GM12865 (cell line): ENCODE measurements at regions not wholly inside any gene's neighbourhood (a gene's known extent, or its start where the extent isn't known, plus 50 kb on each side); places are given as distances from the start of the nearest gene placed in this dataset.

Experiments
- DNase-seq: peaks from one replicate; pipeline ENCODE4 v3.0.0; 2010; ENCODE audit warnings: low read depth
- H3K4me3 ChIP-seq: 2 replicates; pipeline ENCODE4 v1.5.1; 2011; ENCODE audit warnings: mild to moderate bottlenecking, low read depth, low read length, control low read depth
- CTCF ChIP-seq: IDR thresholded peaks from 2 replicates; pipeline ENCODE4 v1.5.1; 2011; ENCODE audit warnings: low read length, control low read depth, low read depth, inconsistent platforms; ENCODE audit not compliant: insufficient read depth; ENCODE audit errors: missing control alignments

- TF ChIP-seq CTCF: no peak
- DNase-seq: no peak
- no peak overlapping the region for H3K4me3 ChIP-seq
Observed at GRCh38 chr1:83017276-83017675, 981.7 kb downstream of the TTLL7 start.

DNA sequence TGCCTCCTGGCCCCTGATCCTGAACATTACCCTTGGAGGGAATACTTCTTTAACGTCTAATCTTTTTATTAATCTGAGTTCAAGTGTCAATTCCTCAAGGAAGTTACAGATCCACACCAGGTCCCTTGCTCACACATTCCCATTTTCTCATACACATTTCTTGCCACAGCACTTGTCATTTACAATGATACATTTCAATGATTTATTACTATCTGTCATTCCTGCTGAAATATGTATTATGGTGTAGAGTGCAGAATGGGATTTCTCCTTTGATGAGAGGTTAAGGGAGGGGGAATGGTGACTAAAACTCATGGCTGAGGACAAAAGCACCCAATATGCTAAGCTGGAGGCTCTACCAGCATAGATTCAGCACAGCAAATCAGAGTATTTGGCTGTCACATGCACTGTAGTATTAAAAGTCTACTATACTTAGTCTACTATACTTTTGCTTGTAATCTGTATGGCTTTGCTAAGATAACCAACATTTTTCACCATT, 982.5 kb downstream of the TTLL7 start:
- no peak for DNase-seq
- TF ChIP-seq CTCF: no peak
- H3K4me3 ChIP-seq: no peak overlapping the region

DNA sequence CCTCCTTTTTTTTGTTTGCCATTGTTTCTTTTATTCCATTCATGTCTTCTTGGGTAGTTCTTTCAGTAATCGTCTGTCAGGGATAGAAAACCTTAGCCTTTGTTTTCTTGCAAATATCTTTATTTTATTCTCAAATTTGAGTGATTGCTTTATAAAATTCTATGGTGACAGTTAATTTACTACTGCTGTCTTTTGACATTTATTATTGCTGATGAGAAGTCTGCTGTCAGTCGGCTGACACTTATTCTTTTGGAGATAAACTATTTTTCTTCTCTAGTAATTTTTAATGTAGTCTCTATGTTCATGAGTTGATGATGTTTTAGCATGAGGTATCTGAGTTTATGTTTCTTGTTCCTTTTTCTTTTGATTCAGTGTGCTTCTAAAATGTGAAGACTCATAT, 983.8 kb downstream of the TTLL7 start:
- H3K4me3 ChIP-seq: no peak overlapping the region
- no peak for TF ChIP-seq CTCF
- DNase-seq: no peak

GRCh38 chr1:83012950-83013349, 986.0 kb downstream of the TTLL7 start:
- no peak for TF ChIP-seq CTCF
- no peak overlapping the region for H3K4me3 ChIP-seq
- DNase-seq: no peak

GRCh38 chr1:83011265-83011664, 987.7 kb downstream of the TTLL7 start:
- no peak overlapping the region for H3K4me3 ChIP-seq
- DNase-seq: no peak
- TF ChIP-seq CTCF: no peak

DNA sequence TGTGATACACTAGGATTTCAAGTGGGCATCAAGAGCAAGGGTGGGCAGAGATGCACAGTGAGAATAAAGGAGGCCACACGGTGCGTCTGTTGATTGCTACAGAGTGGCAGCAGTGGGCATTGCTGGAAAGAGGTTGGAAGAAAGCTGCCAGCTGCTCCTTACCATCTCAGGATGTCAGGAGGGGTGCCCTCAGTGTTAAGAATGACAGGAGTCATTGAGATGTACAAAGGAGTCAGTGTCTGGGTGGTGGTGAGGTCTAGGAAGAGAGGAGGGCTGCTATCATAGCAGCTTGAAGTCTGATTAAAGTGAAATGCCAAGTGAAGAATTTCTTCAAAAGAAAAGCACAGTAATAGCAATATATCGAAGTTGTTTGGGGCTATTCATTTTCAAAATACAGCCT, 992.7 kb downstream of the TTLL7 start:
- no peak for DNase-seq
- no peak overlapping the region for H3K4me3 ChIP-seq
- TF ChIP-seq CTCF: no peak

GRCh38 chr1:83000286-83000685, 998.6 kb downstream of the TTLL7 start:
- TF ChIP-seq CTCF: no peak

More at GRCh38 chr1:83000286-83000685, 998.6 kb downstream of the TTLL7 start:
- no peak for DNase-seq
- H3K4me3 ChIP-seq: no peak overlapping the region
